Ascending aorta (tissue), 2 donors: ENCODE measurements at regions not wholly inside any gene's neighbourhood (a gene's known extent, or its start where the extent isn't known, plus 50 kb on each side); places are given as distances from the start of the nearest gene placed in this dataset.

Experiments
- DNase-seq, 2 donors: peaks; one replicate each; pipeline ENCODE4 v3.0.0-alpha.2; 2019; ENCODE audit warnings: low spot score in 2 of 2
- H3K27ac ChIP-seq, 2 donors: fragments of 200-600 bp; sonication (generic); one replicate each; pipeline ENCODE4 v1.5.1; 2016 to 2017; ENCODE audit warnings: mild to moderate bottlenecking in 1 of 2
- H3K27me3 ChIP-seq: fragments of 200-600 bp; sonication (generic); one replicate; pipeline ENCODE4 v1.5.1; 2017
- H3K36me3 ChIP-seq, 2 donors: fragments of 200-600 bp; sonication (generic); one replicate each; pipeline ENCODE4 v1.5.1; 2016
- H3K4me1 ChIP-seq, 2 donors: fragments of 200-600 bp; sonication (generic); one replicate each; pipeline ENCODE4 v1.5.1; 2016 to 2017; ENCODE audit warnings: mild to moderate bottlenecking in 1 of 2
- H3K4me3 ChIP-seq, 2 donors: fragments of 200-600 bp; sonication (generic); one replicate each; pipeline ENCODE4 v1.5.1; 2016 to 2017; ENCODE audit warnings: mild to moderate bottlenecking in 1 of 2
- H3K9me3 ChIP-seq, 2 donors: fragments of 200-600 bp; sonication (generic); one replicate each; pipeline ENCODE4 v1.5.1; 2016
- CTCF ChIP-seq, 3 experiments: fragments of 200-600 bp in 2 of 3; fragments of 450-650 bp in 1 of 3; sonication (generic) in 2 of 3; IDR thresholded peaks; one replicate each; pipeline ENCODE4 v1.5.1; 2016 to 2019; ENCODE audit warnings: antibody characterized with exemption in 3 of 3, mild to moderate bottlenecking in 1 of 3, moderate library complexity in 1 of 3
- intact Hi-C: fragments of 100-400 bp; cut with DNase I; formaldehyde crosslinking; loops from one replicate; pipeline ENCODE4 v1.15.1; 2023

GRCh38 chr5:60257596-60258271, 364.2 kb upstream of the PDE4D start:
- Histone ChIP-seq H3K27me3 (no peaks in the 10 kb centered on the region), H3K36me3 (no peaks in the 10 kb centered on the region), H3K9me3 (no peaks in the 10 kb centered on the region), H3K4me1 (peaks cover 0 to 4% of the 10 kb centered on the region in 2 donors), H3K27ac (no peak overlapping the region), H3K4me3 (no peak overlapping the region)
- TF ChIP-seq CTCF (IDR thresholded peaks at IDR 0.05): no peak
- intact Hi-C loops: no loop called here
- no peak for DNase-seq

GRCh38 chr5:60256546-60256945, 363.0 kb upstream of the PDE4D start:
- H3K27ac ChIP-seq: no peak overlapping the region
- intact Hi-C loops: no loop called here
- no peak for TF ChIP-seq CTCF (IDR thresholded peaks at IDR 0.05)

GRCh38 chr5:60248901-60249300, 355.4 kb upstream of the PDE4D start:
- no peak for TF ChIP-seq CTCF (IDR thresholded peaks at IDR 0.05)
- no peak overlapping the region for H3K27ac ChIP-seq
- intact Hi-C loops: no loop called here
- no peaks in the 10 kb centered on the region for H3K4me1 ChIP-seq
- no peaks in the 10 kb centered on the region for H3K27me3 ChIP-seq
- H3K4me3 ChIP-seq: no peak overlapping the region
- peaks cover 0 to 13% of the 10 kb centered on the region in 2 donors for H3K9me3 ChIP-seq
- H3K36me3 ChIP-seq: no peaks in the 10 kb centered on the region
- DNase-seq: no peak

More at GRCh38 chr5:60256546-60256945, 363.0 kb upstream of the PDE4D start:
- DNase-seq: no peak
- Histone ChIP-seq H3K36me3 (no peaks in the 10 kb centered on the region), H3K4me1 (peaks cover 0 to 4% of the 10 kb centered on the region in 2 donors), H3K4me3 (no peak overlapping the region), H3K27me3 (no peaks in the 10 kb centered on the region), H3K9me3 (no peaks in the 10 kb centered on the region)

GRCh38 chr5:60243713-60244112, 350.2 kb upstream of the PDE4D start:
- H3K36me3 ChIP-seq: no peaks in the 10 kb centered on the region
- intact Hi-C loops: no loop called here
- peaks cover 4 to 39% of the 10 kb centered on the region in 2 donors for H3K9me3 ChIP-seq
- no peaks in the 10 kb centered on the region for H3K27me3 ChIP-seq
- no peak overlapping the region for H3K27ac ChIP-seq
- no peak overlapping the region for H3K4me3 ChIP-seq
- H3K4me1 ChIP-seq: no peaks in the 10 kb centered on the region
- DNase-seq: no peak
- TF ChIP-seq CTCF (IDR thresholded peaks at IDR 0.05): no peak

- no peak overlapping the region for H3K4me3 ChIP-seq
- H3K4me1 ChIP-seq: no peaks in the 10 kb centered on the region
- H3K27me3 ChIP-seq: no peaks in the 10 kb centered on the region
- H3K9me3 ChIP-seq: no peaks in the 10 kb centered on the region
- H3K36me3 ChIP-seq: no peaks in the 10 kb centered on the region
- TF ChIP-seq CTCF (IDR thresholded peaks at IDR 0.05): no peak
- intact Hi-C loops: no loop called here
- DNase-seq: no peak
- H3K27ac ChIP-seq: no peak overlapping the region
Measured at GRCh38 chr5:60232036-60232795, 338.7 kb upstream of the PDE4D start.
